Panc1 (cell line): ENCODE measurements at regions not wholly inside any gene's neighbourhood (a gene's known extent, or its start where the extent isn't known, plus 50 kb on each side); places are given as distances from the start of the nearest gene placed in this dataset.

ENCODE experiments used
- CTCF ChIP-seq: fragments of 450-650 bp; IDR thresholded peaks from 2 replicates; pipeline ENCODE4 v1.5.1; 2017; ENCODE audit warnings: mild to moderate bottlenecking
- POLR2AphosphoS5 ChIP-seq: IDR thresholded peaks from 2 replicates; pipeline ENCODE4 v1.6.1; 2012; ENCODE audit warnings: mild to moderate bottlenecking, low read depth, low read length, moderate library complexity
- SIN3A ChIP-seq: IDR thresholded peaks from 2 replicates; pipeline ENCODE4 v1.6.1; 2012; ENCODE audit warnings: low read depth, mild to moderate bottlenecking, low read length, moderate library complexity, borderline replicate concordance; ENCODE audit not compliant: insufficient read depth

- no peak for TF ChIP-seq CTCF
- TF ChIP-seq POLR2AphosphoS5: no peak
- no peak for TF ChIP-seq SIN3A
Measured at GRCh38 chr2:61619561-61619960, 81.4 kb upstream of the XPO1 start.
